SK-N-SH treated with all-trans-retinoic acid at 6 μM for 48 hours (cell line): ENCODE measurements at regions not wholly inside any gene's neighbourhood (a gene's known extent, or its start where the extent isn't known, plus 50 kb on each side); places are given as distances from the start of the nearest gene placed in this dataset.

ENCODE experiments used
- CREB5 ChIP-seq: fragments of 250-450 bp; sonication (Bioruptor Pico); IDR thresholded peaks from 2 replicates; pipeline ENCODE4 v1.5.1; 2020; ENCODE audit warnings: low read depth, mild to moderate bottlenecking, moderate library complexity
- ESRRG ChIP-seq: fragments of 250-450 bp; sonication (Bioruptor Pico); IDR thresholded peaks from 2 replicates; pipeline ENCODE4 v1.6.1; 2021; ENCODE audit warnings: mild to moderate bottlenecking
- GLIS3 ChIP-seq: fragments of 250-450 bp; sonication (Bioruptor Pico); IDR thresholded peaks from 2 replicates; pipeline ENCODE4 v1.5.0; 2020; ENCODE audit warnings: mild to moderate bottlenecking, moderate library complexity
- RARB ChIP-seq: fragments of 250-450 bp; sonication (Bioruptor Pico); IDR thresholded peaks from 2 replicates; pipeline ENCODE4 v1.8.0; 2021; ENCODE audit warnings: mild to moderate bottlenecking, moderate library complexity
- TCF4 ChIP-seq: fragments of 250-450 bp; sonication (Bioruptor Pico); IDR thresholded peaks from 2 replicates; pipeline ENCODE4 v1.8.0; 2021; ENCODE audit warnings: mild to moderate bottlenecking, moderate library complexity, borderline replicate concordance
- TSHZ2 ChIP-seq: fragments of 250-450 bp; sonication (Bioruptor Pico); IDR thresholded peaks from 2 replicates; pipeline ENCODE4 v1.5.0; 2020; ENCODE audit warnings: mild to moderate bottlenecking, moderate library complexity
- ZC3H10 ChIP-seq: fragments of 250-450 bp; sonication (Bioruptor Pico); IDR thresholded peaks from 2 replicates; pipeline ENCODE4 v1.5.1; 2021; ENCODE audit warnings: mild to moderate bottlenecking, moderate library complexity
- ZNF565 ChIP-seq: fragments of 450-650 bp; formaldehyde crosslinking; conservative IDR thresholded peaks from 2 replicates; pipeline ENCODE4 v1.5.0; 2020; ENCODE audit warnings: low read depth, mild to moderate bottlenecking, moderate library complexity

GRCh38 chr17:71329310-71330098, 791.3 kb upstream of the SOX9 start:
- TF ChIP-seq ZC3H10 (CRISPR knock-in tag): no peak
- no peak for TF ChIP-seq ZNF565 (CRISPR knock-in tag)
- TF ChIP-seq ESRRG: no peak
- no peak for TF ChIP-seq CREB5 (CRISPR knock-in tag)
- no peak for TF ChIP-seq RARB (CRISPR knock-in tag)
- no peak for TF ChIP-seq TSHZ2 (CRISPR knock-in tag)
- no peak for TF ChIP-seq GLIS3 (CRISPR knock-in tag)
- no peak for TF ChIP-seq TCF4
